NCI-H748 (cell line): ENCODE measurements at regions not wholly inside any gene's neighbourhood (a gene's known extent, or its start where the extent isn't known, plus 50 kb on each side); places are given as distances from the start of the nearest gene placed in this dataset.
"Not testable (repeated sequence)": the region's sequence is repeated elsewhere in the genome, so short reads cannot be mapped to it uniquely, and the experiment has no call there.

Experiments used
- DNase-seq: peaks from one replicate; lab custom pipeline; 2025; ENCODE audit not compliant: unreplicated experiment; lab: John Stamatoyannopoulos, UW

DNA sequence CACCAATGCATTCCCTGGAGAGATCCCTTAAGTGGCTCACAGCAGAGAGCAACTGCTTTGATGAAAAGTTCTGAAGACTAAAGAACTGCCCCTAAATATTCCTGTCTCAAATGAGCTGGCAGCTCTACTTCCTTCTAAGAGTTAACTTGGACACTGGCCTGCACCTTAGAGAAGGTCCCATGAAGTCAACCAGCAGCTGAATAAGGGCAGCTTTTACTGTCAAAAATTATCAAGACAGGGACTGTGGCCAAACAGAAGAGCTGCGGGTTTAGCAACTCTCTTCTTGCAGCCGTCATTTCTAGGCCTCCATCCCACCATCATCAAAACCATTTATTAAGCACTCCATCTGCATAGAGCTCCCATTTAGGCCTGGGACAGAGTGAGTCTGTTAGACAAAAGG is 491.1 kb upstream of the TSHZ3 start:
- DNase-seq, result no peak

DNA sequence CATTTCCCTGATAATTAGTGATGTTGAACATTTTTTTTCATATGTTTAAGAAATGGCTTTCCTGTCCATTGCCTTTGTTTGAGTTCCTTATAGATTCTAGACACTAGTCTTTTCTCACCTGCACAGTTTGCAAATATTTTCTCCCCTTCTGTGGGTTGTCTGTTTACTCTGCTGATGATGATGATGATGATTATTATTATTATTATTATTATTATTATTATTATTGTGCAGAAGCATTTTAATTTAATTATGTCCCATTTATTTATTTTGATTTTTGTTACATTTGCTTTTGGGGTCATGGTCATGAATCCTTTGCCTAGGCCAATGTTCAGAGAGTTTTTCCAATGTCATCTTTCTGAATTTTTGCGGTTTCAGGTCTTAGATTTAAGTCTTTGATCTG is 492.5 kb upstream of the TSHZ3 start:
- no peak for DNase-seq

GRCh38 chr19:31863122-31863521 is 482.3 kb upstream of the ZNF507 start:
- no peak for DNase-seq

DNA sequence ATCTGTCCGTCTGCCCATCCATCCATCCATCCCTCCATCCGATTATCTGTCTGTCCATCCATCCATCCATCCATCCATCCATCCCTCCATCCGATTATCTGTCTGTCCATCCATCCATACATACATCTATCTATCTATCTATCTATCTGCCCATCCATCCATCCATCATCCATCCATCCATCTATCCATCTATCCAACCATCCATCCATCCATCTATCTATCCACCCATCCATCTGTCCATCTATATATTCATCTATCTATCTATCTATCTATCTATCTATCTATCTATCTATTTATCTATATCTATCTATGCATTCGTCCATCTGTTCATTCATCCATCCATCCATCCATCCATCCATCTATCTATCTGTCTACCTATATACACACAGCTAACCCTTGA is 471.1 kb upstream of the ZNF507 start:
- no peak for DNase-seq

DNA sequence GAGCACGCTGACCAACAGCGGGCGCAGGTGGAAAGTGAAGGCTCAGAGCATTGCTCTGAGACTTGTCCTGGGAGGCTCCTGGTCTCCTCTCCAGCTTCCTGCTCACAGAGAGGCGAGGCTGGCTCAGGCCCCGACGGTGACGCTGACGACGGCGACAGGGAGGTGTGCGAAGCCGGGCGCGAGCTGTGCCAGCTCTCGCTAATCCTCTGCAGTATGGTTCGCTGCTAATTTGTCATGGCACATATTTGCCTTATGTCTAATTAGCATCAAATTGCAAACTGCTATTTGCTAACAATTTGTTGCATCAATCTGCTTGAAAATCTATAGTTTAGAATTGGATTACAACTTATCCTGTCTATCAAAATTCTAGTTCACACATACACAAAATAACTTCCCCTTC is 469.8 kb upstream of the ZNF507 start:
- no peak for DNase-seq

DNA sequence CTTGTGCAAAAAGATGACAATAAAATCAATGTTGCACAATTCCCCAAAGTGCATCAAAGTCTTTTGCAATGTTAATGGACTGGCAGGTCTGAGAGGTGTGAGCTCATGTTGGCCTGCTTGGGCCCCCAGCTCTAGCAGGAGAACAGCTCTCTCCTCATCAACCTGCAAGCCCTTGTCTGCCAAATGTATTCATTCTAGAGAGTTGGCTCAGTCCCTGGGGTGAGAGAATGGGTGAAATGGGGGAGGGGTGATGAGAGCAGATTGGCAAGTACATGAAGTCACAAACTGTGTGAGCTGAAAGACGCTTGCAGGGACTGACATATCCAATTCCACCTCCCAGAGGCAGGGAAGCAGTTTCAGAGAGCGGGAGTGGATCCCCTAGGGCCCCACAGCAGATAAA is 465.1 kb upstream of the ZNF507 start:
- no peak for DNase-seq

DNA sequence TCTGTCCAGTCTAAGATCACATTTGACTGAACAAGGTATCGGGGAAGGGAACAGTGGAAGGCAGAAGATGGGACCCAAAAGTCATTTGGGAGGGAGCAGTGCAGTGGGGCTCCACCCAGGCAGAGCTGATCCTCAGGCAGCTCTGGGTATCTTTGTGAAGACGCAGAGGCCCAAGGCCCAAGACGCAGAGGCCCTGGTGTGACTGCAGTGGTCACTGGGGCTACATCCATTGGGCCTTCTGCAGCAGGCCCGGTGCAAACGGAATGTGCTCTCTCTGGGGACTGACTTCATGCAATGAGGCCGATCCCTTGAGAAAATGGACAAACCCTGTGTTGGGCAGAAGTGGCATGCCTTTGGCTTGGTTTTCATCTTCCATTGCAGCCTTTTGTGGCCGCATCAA is 463.4 kb upstream of the ZNF507 start:
- no peak for DNase-seq

DNA sequence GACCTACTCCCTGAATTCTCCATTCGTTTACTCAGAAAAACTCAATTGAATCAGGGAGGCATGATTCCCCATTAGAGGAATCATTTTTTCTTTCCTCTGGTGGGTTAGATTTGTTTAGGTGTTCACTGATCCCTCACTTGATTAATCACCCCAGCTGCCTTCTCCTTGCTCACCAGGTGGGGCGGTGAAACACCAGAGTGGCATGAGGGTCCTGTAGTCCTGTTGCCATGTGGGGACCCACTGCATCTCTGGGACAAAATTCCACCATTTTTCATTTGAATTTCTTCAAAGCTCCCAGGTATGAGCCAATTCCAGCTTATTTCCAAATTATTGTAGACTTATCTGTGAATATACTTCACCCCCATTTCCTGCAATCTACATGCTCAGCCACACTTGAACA is 462.7 kb upstream of the ZNF507 start:
- no peak for DNase-seq

GRCh38 chr19:31883296-31883990 is 462.0 kb upstream of the ZNF507 start:
- no peak for DNase-seq

- no peak for DNase-seq
Measured at GRCh38 chr19:31885280-31885853, 460.0 kb upstream of the ZNF507 start.

- peak; percentile 9 for DNase-seq
Measured at GRCh38 chr19:31890230-31890629, 455.2 kb upstream of the ZNF507 start.

DNA sequence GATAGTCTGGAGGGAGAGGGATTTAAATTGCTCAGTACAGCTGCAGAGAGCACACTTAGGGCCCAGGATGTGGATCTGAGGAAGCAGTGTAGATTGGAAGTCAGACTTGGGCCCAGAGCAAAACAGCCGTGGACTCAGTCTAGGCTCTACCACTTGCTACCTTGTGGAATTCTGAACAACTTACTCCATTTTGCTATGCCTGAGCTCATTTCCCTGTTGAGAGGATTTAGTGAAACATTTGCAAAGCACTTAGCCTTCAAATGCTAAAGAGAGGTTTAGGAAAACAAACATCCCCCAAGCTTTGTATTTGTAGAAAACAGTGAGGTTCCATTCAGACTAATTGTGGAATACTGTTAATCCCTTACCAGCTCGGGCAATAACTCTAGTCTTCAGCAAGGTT is 453.4 kb upstream of the ZNF507 start:
- no peak for DNase-seq

DNA sequence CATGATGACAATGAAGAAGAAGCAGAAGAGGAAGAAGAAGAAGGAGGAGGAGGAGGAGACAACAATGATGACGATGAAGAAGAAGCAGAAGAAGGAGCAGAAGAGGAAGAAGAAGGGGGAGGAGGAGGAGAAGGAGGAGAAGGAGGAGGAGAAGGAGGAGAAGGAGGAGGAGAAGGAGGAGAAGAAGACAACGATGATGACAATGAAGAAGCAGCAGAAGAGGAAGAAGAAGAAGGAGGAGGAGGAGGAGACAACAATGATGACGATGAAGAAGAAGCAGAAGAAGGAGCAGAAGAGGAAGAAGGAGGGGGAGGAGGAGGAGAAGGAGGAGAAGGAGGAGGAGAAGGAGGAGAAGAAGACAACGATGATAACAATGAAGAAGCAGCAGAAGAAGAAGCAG is 451.9 kb upstream of the ZNF507 start:
- not testable (repeated sequence) for DNase-seq

DNA sequence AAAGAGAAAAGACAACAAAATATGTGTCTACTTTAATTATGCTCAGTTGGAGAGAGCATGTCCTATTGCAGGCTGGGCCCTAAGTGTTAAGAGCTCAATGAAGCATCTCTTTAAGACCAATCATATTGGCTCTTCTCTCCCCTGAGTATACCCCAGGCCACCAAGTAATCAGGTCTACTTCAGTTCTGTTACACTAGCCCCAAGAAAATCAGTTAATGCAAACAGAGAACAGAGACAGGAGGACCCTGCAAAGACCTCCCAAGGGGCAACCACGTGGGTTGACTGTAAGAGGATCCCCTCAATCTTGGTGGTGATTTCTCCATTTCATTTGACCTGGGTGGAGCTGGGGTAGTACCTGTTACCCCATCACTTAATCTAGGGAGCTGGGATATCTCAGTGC is 451.0 kb upstream of the ZNF507 start:
- DNase-seq, result no peak

DNA sequence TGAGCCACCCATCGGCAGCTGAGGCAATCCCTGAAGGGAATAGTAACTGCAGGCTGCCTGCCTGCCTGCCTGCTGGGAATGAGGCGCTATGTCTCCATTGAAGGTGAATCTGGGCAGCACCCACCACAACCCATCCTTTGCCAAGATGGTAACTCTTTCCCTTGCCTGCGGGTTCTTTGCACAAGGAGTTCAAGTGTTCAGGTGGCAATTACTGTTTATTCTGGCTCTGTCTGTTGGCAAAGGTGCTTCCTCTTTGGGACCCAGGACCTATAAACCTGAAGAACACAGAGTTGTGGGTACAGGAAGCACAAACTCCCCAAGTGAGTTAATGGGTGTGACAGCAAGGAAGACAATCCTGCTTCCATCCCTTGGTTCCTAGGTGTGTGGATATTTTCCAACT is 448.1 kb upstream of the ZNF507 start:
- no peak for DNase-seq

GRCh38 chr19:31900991-31901390 is 444.4 kb upstream of the ZNF507 start:
- no peak for DNase-seq

DNA sequence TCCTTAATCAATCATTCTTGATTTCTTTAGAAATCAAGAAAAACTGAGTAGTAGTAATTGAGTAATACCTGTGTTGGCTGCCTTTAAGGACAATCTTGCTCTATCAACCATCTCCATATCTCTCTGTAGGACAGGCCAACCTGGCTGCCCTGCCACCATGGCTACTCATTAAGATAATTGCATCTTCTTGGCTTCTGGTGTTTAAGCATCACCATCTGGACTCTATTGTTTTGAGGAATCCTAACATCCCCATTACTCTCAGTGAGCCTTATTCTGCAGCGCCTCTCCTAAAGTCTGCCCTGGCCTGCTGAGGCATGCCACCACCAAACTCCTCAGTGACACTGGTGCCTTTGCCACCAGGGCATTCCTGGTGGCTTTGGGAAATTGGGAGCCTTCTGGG is 442.6 kb upstream of the ZNF507 start:
- no peak for DNase-seq

DNA sequence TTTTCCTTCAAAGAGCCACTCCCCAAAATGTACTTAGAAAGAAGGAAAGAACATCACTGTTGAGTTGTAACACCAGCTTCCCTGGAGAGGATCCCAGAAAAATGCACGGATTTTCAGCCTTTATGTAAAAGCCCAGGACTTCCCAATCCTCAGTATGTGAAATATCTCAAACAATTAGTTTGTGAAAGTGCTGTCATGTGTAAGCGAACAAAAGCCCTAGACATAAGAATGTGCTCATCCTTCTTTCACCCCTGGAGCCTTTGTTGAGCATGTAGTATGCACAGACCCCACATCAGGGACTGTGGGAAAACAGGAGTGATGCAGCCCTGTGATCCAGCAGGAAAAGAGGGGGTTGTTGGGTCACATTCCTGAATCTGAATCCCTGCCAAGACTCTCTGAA is 441.4 kb upstream of the ZNF507 start:
- no peak for DNase-seq

- DNase-seq, result no peak
Measured at GRCh38 chr19:31906111-31906871, 439.1 kb upstream of the ZNF507 start.

DNA sequence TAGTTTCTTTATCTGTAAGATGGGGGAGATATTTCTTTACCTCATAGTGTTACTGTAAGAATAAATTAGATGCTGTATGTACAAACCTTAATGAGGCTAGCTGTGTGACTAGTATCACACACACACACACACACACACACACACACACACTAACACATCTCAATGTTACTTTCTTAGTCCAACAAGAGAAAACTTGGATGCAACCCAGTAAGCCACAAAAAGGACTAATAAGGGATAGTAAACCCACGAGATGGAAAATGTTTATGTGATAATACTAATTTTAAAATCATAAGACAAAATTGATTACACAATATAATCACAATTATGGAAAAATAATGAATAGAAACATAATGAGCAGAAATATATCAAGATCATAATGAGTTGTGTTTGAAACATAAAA is 437.7 kb upstream of the ZNF507 start:
- DNase-seq, result no peak

GRCh38 chr19:31908080-31908479 is 437.3 kb upstream of the ZNF507 start:
- DNase-seq, result no peak

- no peak for DNase-seq
Measured at GRCh38 chr19:31908496-31909225, 436.7 kb upstream of the ZNF507 start.
